ENCODE measurements at regions not wholly inside any gene's neighbourhood (a gene's known extent, or its start where the extent isn't known, plus 50 kb on each side); places are given as distances from the start of the nearest gene placed in this dataset.

DNA sequence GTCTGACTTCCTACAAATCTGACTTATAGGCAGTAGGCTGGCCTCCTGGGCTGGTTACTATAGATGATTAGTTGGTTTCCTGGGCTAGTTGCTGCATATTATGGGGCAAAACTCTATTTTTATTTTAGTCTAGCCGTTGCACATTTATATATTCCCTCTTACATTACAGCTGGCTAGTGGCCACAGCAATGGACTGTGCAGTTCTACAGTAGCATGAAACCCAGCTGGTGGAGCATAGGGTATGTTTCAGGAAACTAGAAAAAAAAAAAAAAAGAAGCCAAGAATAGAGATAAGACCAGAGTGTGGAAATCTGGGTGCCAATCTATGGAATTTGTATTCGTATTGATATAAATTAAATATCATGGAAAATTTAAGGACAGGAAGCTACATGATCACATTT lies 304.4 kb upstream of the NBEA start:
- Histone ChIP-seq H3K9me3 (ENCODE audit: insufficient read depth, low read depth, low read length) (0 out of 2 replicates have a peak, but pooled peaks cover 3% of the 10 kb centered on the region), H3K27me3 (ENCODE audit: insufficient read depth, low read length, poor library complexity, severe bottlenecking) (no peaks in the 10 kb centered on the region)

DNA sequence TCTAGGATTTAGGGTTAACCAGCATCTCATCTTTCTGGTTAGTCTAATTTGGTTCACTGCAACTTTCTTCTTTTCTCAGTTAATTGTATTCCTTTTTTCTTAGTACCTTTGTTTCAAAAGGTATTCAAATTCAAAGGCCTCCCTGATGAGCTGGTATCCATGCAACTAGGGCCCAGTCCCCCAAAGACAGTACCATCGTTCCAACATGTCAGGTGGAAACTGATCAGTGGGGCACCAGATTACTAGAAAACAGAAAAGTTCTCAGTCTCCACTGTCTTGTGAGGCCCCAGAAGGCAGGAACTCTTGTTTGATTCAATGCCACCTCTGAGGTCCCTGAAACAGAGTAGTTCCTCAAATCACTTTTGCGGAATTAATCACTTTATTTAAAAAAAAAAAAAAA lies 303.2 kb upstream of the NBEA start:
- Histone ChIP-seq H4K20me1 (ENCODE audit: insufficient read depth, low read length, poor library complexity, severe bottlenecking) (no peaks in the 10 kb centered on the region), H3K36me3 (ENCODE audit: insufficient read depth, low read length) (no peaks in the 10 kb centered on the region), H3F3A (ENCODE audit: low read depth) (no peaks in the 10 kb centered on the region), H2AFZ (ENCODE audit: low read length) (no peak overlapping the region), H3K4me2 (ENCODE audit: low read depth, low read length, poor library complexity, severe bottlenecking) (no peak overlapping the region), H3K9ac (ENCODE audit: low read depth, low read length, poor library complexity, severe bottlenecking) (no peak overlapping the region), H3K9me2 (replicated peaks; ENCODE audit: low read depth, low read length) (no peaks in the 10 kb centered on the region), H3K27me3 (ENCODE audit: insufficient read depth, low read length, poor library complexity, severe bottlenecking) (no peaks in the 10 kb centered on the region), H3K79me2 (ENCODE audit: insufficient read depth, low read length) (no peaks in the 10 kb centered on the region), H3K4me1 (ENCODE audit: insufficient read depth, low read length, poor library complexity, severe bottlenecking) (no peaks in the 10 kb centered on the region), H3K9me3 (ENCODE audit: insufficient read depth, low read depth, low read length) (0 out of 2 replicates have a peak, but pooled peaks cover 3% of the 10 kb centered on the region), H3K4me3 (ENCODE audit: low read length, poor library complexity, severe bottlenecking) (no peak overlapping the region)
- no peak for TF ChIP-seq EZH2phosphoT487 (IDR thresholded peaks at IDR 0.05; ENCODE audit: borderline replicate concordance)
- TF ChIP-seq, protein P1, sequence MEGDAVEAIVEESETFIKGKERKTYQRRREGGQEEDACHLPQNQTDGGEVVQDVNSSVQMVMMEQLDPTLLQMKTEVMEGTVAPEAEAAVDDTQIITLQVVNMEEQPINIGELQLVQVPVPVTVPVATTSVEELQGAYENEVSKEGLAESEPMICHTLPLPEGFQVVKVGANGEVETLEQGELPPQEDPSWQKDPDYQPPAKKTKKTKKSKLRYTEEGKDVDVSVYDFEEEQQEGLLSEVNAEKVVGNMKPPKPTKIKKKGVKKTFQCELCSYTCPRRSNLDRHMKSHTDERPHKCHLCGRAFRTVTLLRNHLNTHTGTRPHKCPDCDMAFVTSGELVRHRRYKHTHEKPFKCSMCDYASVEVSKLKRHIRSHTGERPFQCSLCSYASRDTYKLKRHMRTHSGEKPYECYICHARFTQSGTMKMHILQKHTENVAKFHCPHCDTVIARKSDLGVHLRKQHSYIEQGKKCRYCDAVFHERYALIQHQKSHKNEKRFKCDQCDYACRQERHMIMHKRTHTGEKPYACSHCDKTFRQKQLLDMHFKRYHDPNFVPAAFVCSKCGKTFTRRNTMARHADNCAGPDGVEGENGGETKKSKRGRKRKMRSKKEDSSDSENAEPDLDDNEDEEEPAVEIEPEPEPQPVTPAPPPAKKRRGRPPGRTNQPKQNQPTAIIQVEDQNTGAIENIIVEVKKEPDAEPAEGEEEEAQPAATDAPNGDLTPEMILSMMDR (conservative IDR thresholded peaks at IDR 0.05; ENCODE audit: low read length), result no peak

More for the DNA sequence above, 304.4 kb upstream of the NBEA start:
- no peaks in the 10 kb centered on the region for H3K79me2 ChIP-seq (ENCODE audit: insufficient read depth, low read length)
- TF ChIP-seq, protein P1 (conservative IDR thresholded peaks at IDR 0.05; ENCODE audit: low read length), result no peak
- TF ChIP-seq EZH2phosphoT487 (IDR thresholded peaks at IDR 0.05; ENCODE audit: borderline replicate concordance), result no peak
- H3K9me2 ChIP-seq (replicated peaks; ENCODE audit: low read depth, low read length), result no peaks in the 10 kb centered on the region
- H2AFZ ChIP-seq (ENCODE audit: low read length), result no peak overlapping the region
- no peaks in the 10 kb centered on the region for H3K36me3 ChIP-seq (ENCODE audit: insufficient read depth, low read length)
- no peaks in the 10 kb centered on the region for H3K4me1 ChIP-seq (ENCODE audit: insufficient read depth, low read length, poor library complexity, severe bottlenecking)
- H3F3A ChIP-seq (ENCODE audit: low read depth), result no peaks in the 10 kb centered on the region
- H3K9ac ChIP-seq (ENCODE audit: low read depth, low read length, poor library complexity, severe bottlenecking), result no peak overlapping the region
- no peak overlapping the region for H3K4me3 ChIP-seq (ENCODE audit: low read length, poor library complexity, severe bottlenecking)
- H4K20me1 ChIP-seq (ENCODE audit: insufficient read depth, low read length, poor library complexity, severe bottlenecking), result no peaks in the 10 kb centered on the region
- H3K4me2 ChIP-seq (ENCODE audit: low read depth, low read length, poor library complexity, severe bottlenecking), result no peak overlapping the region

DNA sequence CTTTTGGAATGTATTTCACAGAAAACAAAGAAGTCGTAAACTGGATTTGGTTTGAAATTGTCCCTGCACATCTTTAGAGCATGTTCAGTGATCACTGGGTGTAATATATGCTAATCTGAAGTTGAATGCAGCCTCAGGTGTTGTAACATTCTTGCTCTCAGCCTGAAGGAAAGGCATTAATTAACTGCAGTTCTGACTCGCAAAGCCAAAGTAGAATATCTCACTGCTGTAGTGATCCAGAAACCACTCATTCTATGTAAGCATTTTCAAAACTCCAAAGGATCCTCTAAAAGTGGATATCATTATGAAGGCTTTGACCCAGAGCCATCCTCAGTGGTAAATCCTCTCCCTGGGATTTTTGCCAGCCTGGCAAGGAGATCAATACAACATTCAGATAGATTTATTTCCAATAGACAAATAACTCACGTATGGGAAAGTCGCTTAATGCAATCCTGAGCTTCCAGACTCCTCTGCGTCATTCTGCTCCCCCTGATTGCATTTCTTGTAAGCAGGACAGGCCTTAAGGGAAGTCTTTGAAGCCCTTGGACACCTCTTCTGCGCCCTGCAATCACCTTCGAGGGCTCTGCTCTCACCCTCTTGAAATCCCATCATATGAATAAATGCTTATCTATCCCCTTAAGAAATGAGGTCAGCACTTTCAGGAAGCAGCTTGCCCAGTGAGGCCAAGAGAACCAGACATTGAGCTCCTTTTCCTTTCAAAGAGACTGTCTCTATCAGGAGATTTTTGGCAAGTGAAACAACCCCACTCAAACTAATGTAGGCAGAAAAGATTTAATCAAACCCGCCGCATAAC lies 301.7 kb upstream of the NBEA start:
- H3F3A ChIP-seq (ENCODE audit: low read depth), result no peaks in the 10 kb centered on the region
- no peak overlapping the region for H3K9ac ChIP-seq (ENCODE audit: low read depth, low read length, poor library complexity, severe bottlenecking)
- H4K20me1 ChIP-seq (ENCODE audit: insufficient read depth, low read length, poor library complexity, severe bottlenecking), result no peaks in the 10 kb centered on the region
- no peaks in the 10 kb centered on the region for H3K9me2 ChIP-seq (replicated peaks; ENCODE audit: low read depth, low read length)
- no peak overlapping the region for H2AFZ ChIP-seq (ENCODE audit: low read length)
- no peak for TF ChIP-seq EZH2phosphoT487 (IDR thresholded peaks at IDR 0.05; ENCODE audit: borderline replicate concordance)
- TF ChIP-seq, protein P1 (conservative IDR thresholded peaks at IDR 0.05; ENCODE audit: low read length), result no peak
- H3K36me3 ChIP-seq (ENCODE audit: insufficient read depth, low read length), result no peaks in the 10 kb centered on the region
- H3K79me2 ChIP-seq (ENCODE audit: insufficient read depth, low read length), result no peaks in the 10 kb centered on the region
- no peak overlapping the region for H3K4me2 ChIP-seq (ENCODE audit: low read depth, low read length, poor library complexity, severe bottlenecking)
- H3K9me3 ChIP-seq (ENCODE audit: insufficient read depth, low read depth, low read length), result no peaks in the 10 kb centered on the region; the same call in 1 of the 2 replicates
- no peaks in the 10 kb centered on the region for H3K27me3 ChIP-seq (ENCODE audit: insufficient read depth, low read length, poor library complexity, severe bottlenecking)
- H3K4me3 ChIP-seq (ENCODE audit: low read length, poor library complexity, severe bottlenecking), result no peak overlapping the region
- H3K4me1 ChIP-seq (ENCODE audit: insufficient read depth, low read length, poor library complexity, severe bottlenecking), result no peaks in the 10 kb centered on the region
